ENCODE measurements at regions not wholly inside any gene's neighbourhood (a gene's known extent, or its start where the extent isn't known, plus 50 kb on each side); places are given as distances from the start of the nearest gene placed in this dataset.

- TF ChIP-seq POLR2A (IDR thresholded peaks at IDR 0.05) = no peak
- no peak for TF ChIP-seq CTCF (IDR thresholded peaks at IDR 0.05)
These were observed 105.9 kb upstream of the HS6ST1 start for GRCh38 chr2:128424406-128425171.

All from prostate gland (tissue), 2 donors.